ENCODE measurements at regions not wholly inside any gene's neighbourhood (a gene's known extent, or its start where the extent isn't known, plus 50 kb on each side); places are given as distances from the start of the nearest gene placed in this dataset.

DNA sequence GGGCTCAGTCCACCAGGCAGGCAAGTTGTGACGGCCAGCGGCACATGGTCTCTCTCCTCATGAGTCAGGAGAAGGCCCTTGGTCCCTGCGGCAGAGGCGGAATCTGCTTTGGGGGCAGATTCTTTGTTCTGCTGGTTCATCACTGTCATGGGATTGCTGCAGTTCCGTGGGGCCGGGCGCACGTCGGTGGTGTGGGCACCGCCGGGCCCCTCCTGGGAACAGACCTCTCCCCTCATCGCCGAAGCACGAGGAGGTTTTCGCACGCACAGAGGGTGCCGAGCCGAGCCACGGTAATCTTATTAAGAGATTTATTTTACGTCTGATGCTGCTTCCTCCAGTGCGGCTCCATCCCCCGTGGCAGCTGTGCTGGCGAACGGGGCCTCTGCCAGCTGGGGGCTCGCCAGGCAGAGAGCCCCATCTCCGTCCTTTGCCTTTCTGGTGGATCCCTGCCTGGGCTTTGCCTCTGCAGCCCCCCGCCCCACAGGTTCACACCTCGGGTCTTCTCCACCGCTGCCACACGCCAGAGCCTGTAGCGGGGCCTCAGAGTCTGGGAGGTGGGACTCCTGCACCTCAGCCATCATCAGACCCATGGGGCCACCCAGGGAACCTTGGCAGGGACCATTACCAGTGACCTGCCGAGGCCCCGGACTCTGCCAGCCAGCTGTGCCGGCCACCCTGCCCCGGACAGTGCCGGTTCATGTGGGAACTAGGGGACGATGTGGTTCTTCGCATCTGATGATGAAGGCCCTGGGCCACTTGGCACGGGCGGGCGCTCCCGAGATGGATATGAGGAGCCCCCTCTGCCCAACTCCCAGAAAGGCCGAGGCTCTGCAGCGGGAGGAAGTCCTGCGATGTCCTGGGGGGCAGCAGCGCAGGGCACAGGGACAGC is 86.7 kb upstream of the NKX1-1 start:
- no peak for DNase-seq

GRCh38 chr4:1492142-1492457 is 85.9 kb upstream of the NKX1-1 start:
- DNase-seq, result no peak

- DNase-seq, result no peak
Measured at GRCh38 chr4:1491328-1492141, 85.3 kb upstream of the NKX1-1 start.

GRCh38 chr4:1490654-1491327 is 84.5 kb upstream of the NKX1-1 start:
- no peak for DNase-seq

DNA sequence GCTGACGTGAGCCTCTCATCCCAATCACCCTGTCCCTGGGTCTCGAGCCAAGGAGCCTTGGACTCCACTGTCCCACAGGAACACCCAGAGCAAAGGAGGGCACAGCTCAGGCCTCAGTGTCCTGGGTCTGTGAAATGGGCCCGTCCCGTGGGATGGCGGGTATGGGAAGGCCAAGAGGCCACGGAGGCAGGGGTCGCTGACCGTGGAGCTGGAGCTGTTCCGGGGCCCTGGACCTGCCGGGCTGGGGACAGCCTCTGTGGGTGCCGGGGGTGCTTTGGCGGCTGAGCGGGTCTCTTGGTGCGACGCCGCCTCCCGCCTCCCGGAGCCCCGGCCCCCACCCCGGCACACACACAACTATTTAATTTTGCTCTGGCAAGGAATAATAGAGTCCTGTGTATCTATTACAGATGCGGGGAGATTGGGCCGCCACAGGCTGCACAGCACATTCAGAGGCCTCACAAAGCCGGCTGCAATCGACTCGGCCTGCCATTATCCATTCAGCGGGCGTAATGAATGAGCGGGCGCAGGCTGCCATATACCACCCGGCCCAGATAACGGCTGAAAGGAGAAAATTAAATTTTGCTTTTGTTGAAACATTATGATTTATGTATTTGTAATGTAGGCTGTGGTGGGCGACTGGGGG is 83.9 kb upstream of the NKX1-1 start:
- no peak for DNase-seq

- no peak for DNase-seq
Measured at GRCh38 chr4:1489639-1489995, 83.4 kb upstream of the NKX1-1 start.

- DNase-seq, result no peak
Measured at GRCh38 chr4:1488831-1489638, 82.8 kb upstream of the NKX1-1 start.

DNA sequence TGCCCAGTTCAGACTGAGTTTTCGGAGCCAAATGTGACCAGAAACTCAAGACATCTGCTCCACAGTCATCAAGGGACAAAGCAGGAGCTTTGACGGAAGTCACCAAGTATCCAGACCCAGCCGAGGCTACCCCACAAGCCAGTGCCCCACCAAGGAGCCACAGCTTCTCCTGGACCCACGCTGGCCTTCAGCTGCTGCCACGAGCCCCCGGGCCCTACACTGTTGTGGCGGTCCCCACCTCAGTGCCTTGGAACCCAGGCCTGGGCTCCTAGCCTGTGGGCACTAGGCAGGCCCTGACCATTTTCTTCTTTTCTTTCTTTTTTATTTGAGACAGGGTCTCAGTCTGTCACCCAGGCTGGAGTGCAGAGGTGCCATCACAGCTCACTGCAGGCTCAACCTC is 82.1 kb upstream of the NKX1-1 start:
- no peak for DNase-seq

- DNase-seq, result no peak
Measured at GRCh38 chr4:1487761-1488160, 81.5 kb upstream of the NKX1-1 start.

DNA sequence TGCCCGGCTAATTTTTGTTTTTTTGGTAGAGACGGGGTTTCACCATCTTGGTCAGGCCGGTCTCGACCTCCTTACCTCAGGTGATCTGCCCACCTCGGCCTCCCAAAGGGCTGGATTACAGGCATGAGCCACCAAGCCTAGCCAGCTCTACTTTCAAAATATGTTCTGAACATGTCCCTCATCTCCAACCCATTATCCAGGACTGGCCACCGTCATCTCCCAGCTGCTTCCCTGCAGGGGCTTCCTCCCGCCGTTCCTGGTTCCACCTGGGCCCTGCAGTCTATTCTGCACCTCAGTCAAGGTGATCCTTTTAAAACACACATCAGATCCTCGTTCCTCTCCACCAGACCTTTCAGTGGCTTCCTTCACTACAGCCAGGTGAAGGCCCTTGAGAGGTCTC is 80.9 kb upstream of the NKX1-1 start:
- DNase-seq, result no peak

DNA sequence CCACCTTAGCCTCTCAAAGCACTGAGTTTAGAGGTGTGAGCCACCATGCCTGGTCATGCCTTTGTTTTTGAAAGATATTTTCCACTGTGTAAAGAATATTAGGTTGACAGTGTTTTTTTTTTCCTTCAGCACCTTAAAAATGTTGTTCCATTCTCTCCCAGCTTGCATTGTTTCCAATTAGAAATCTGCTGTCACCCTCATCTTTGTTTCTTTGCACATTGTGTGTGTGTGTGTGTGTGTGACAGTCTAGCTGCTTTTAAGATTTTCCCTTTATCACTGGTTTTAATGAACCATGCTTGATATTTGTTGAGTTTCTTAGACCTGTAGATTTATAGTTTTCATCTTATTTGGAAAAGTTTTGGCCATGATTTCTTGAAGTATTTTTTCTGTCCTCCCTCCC is 79.0 kb upstream of the NKX1-1 start:
- DNase-seq, result no peak

DNA sequence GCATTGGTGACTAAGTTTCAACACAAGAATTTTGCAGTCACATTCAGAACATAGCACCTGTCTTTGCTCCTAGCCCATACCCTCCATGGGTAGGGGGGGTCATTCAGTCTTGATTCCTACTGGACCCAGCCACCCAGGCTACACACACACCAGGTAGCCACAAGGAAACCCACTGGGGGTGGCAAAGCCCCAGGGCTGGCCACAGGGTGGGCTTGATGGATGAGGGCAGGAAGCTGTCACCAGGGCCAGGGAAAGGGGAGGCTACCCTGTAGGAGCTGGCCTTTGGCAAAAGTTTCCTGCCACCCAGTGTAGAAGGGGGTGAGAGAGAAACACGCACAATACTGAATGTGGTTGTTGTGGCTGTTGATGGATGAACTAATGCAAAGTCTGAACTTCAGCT is 74.5 kb upstream of the NKX1-1 start:
- DNase-seq, result no peak

DNA sequence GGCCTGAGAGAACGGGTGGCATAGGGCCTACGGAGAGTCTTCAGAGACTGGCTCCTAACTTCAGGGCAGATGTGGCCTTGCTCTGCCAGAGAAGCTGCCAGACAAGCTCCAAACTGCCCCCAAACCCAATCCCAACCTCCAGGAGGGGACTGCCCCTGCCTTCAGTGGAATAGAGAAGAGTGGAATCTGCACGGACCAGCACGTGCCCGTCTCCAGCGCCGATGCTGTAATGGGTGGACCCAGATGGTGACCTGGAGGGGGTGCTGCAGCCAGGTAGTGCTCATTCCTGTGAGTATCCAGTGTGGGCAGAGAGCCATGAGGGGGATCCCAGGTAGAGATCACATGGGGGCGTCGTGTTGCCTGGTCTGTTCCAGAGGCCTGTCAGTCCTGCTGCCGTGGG is 73.2 kb upstream of the NKX1-1 start:
- DNase-seq, result no peak

DNA sequence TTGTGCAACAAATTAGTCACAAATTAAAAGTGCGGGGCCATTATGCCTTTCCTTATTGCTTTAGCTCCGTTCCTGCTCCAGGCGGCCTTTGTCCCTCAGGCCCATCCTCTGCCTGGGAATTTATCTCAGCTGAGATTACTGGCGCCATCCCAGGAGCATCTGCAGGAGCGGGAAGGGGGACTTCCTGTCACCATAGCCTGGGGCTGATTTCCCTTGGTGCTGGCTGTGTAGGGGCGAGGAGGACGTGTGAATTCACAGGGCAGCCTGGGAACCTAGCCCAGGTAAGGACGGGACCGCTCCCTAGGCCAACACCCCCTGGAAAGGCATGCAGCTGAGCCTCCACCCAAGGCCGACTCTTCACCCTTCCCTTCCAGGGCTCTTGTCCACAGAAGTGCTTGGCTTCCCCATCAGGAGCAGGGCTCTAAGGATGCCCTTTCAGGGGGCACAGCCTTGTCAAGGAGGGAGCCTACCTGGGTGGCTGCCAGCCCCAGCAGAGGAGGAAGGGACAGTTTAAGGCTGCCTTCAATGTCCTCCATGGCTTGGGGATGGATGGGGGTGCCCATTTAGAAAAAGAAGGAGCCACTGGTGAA is 72.6 kb upstream of the NKX1-1 start:
- DNase-seq, result no peak

DNA sequence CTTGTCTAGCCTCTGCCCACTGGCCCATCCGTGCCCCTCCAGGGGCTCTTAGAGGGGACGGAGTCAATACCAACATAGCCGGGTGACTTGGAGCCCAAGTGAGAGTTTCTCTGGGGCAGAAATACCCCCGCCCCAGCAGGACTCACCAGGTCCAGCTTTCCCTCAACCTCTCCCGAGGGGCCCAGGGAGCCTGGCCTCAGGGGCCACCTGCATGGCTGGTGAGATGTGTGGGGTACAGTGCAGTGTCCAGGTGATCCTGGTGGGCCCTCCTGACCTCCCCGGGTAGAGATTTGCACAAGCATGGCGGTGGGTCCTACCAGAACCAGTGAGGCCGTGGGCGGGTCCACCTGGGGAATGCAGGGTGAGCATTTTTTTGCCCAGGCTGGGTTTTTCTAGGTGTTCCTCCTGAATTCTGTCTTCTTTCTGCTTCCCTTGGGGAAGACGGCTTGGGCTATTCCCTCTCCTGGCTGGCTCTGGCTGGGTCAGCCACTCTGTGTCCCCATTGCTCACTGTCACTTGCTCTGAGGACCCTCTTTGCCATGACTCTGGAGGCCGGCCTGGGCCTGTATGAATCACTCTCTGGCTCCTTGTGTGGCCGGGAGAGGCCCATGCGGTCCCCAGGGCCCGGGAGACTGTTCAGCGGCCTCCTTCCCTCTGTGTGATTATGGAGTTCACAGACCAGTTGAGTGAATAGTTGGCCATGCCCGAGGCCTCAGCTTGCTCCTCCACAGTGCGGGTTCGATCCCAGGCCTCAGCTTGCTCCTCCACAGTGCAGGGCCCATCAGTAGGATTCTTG is 71.0 kb upstream of the NKX1-1 start:
- no peak for DNase-seq

DNA sequence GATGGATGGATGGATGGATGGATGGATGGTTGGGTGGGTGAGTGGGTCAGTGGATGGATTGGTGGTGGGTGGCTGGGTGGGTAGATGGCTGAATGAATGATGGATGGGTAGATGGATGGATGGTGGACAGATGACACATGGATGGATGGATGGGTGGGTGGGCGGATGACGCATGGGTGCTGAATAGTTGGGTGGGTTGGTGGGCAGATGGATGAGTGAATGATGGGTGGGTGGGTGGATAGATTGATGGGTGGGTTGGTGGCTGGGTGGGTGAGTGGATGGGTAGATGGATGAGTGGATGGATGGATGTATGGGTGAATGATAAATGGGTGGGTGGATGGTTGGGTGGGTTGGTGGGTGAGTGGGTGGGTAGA is 69.9 kb upstream of the NKX1-1 start:
- DNase-seq, result no peak

GRCh38 chr4:1475277-1476139 is 69.3 kb upstream of the NKX1-1 start:
- no peak for DNase-seq

DNA sequence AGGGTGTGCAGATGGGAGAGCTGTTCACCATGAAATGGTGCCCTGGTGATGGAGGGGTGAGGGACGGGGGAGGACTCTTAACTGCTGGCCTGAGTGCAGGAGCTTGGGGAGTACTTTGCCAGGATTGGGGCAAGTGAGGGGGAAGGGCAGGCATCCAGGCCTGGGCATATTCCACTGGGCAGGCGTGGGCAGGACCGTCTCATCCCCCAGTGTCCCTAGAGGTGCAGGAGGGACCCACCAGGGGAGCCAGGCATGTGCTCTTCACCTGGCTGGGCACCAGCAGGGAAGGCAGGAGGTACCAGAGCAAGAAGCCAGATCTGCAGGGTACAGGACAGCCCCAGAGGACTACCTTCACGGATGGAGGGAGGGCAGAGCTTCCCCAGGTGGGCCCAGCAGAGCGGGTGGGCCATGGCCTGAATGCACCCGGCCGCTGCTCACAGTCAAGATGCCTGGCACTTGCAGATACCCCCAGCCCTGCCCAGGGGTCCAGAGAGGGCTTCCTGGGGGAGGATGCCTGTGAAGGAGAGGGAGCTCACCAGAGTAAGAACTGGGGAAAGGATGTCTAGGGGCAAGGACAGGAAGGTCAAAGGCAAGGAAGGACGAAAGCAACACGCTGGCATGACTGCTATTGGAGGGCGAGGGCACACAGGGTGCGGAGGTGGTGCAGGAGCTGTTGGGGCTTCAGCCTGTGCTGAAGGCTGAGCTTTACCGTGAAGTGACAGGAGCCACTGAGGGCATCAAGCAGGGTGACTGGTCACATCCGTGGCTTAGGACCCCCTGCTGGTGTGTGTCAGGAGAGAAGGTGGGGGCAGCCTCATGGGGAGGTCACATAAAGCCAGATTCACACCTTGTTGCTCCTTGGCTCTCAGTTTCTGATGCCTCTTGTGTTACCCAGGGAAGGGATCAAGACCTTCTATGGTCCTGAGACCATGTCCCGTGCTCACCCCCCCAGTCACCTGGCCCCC is 68.2 kb upstream of the NKX1-1 start:
- DNase-seq, result no peak

GRCh38 chr4:1473718-1474117 is 67.5 kb upstream of the NKX1-1 start:
- no peak for DNase-seq

Measured in midbrain (tissue), 1 donor.